H1 (cell line): ENCODE measurements at regions not wholly inside any gene's neighbourhood (a gene's known extent, or its start where the extent isn't known, plus 50 kb on each side); places are given as distances from the start of the nearest gene placed in this dataset.
"Not testable (repeated sequence)": the region's sequence is repeated elsewhere in the genome, so short reads cannot be mapped to it uniquely, and the experiment has no call there.

Experiments used
- CTCF ChIA-PET: fragments of 300-600 bp; sonication (Branson Sonifier 250); formaldehyde crosslinking; loops from one replicate; lab custom pipeline; 2021; ENCODE audit not compliant: partially characterized antibody; lab: Charles Lee
- POLR2A ChIA-PET: fragments of 300-600 bp; sonication (Branson Sonifier 250); formaldehyde crosslinking; loops from one replicate; lab custom pipeline; 2021; ENCODE audit warnings: inconsistent platforms; ENCODE audit not compliant: partially characterized antibody; lab: Charles Lee
- DNase-seq, 2 experiments: peaks; one replicate each; pipeline versions ENCODE4 v3.0.0 to v3.0.0-alpha.2; 2010 to 2022; ENCODE audit warnings: low spot score in 2 of 2, low read depth in 1 of 2, mixed read lengths in 1 of 2
- FAIRE-seq: peaks from 2 replicates; lab custom pipeline; 2011; peaks lifted over from hg19 to GRCh38; lab: Jason Lieb, UNC
- H2AFZ ChIP-seq: 2 replicates; pipeline ENCODE4 v1.8.1; 2012; ENCODE audit warnings: low read length, inconsistent platforms
- H2AK5ac ChIP-seq: 2 replicates; pipeline ENCODE4 v1.6.1; 2013; ENCODE audit warnings: low read depth, low read length
- H2BK120ac ChIP-seq: replicated peaks from 2 replicates; pipeline ENCODE3; 2013; ENCODE audit warnings: low read depth, low read length, inconsistent platforms
- H2BK12ac ChIP-seq: 2 replicates; pipeline ENCODE4 v1.6.1; 2013; ENCODE audit warnings: low read depth, low read length
- H2BK15ac ChIP-seq: 2 replicates; pipeline ENCODE4 v1.6.1; 2013; ENCODE audit warnings: low read length
- H2BK20ac ChIP-seq: 2 replicates; pipeline ENCODE4 v1.6.1; 2013; ENCODE audit warnings: low read length
- H2BK5ac ChIP-seq: 2 replicates; pipeline ENCODE4 v1.6.1; 2013; ENCODE audit warnings: low read depth, low read length
- H3K14ac ChIP-seq: 2 replicates; pipeline ENCODE4 v1.6.1; 2013; ENCODE audit warnings: inconsistent platforms; ENCODE audit not compliant: insufficient read length
- H3K18ac ChIP-seq: 2 replicates; pipeline ENCODE4 v1.6.1; 2013; ENCODE audit warnings: low read length; ENCODE audit errors: extremely low read depth
- H3K23ac ChIP-seq: 2 replicates; pipeline ENCODE4 v1.6.1; 2013; ENCODE audit warnings: inconsistent platforms; ENCODE audit not compliant: insufficient read length
- H3K23me2 ChIP-seq: 2 replicates; pipeline ENCODE4 v1.6.1; 2013; ENCODE audit warnings: low read depth, low read length
- H3K27ac ChIP-seq: 2 replicates; pipeline ENCODE4 v1.6.1; 2011; ENCODE audit warnings: low read depth, low read length, inconsistent platforms
- H3K27me3 ChIP-seq, 4 experiments: replicated peaks in 1 of 4; 1 replicate in 1 of 4; 2 replicates in 3 of 4; pipeline versions ENCODE4 v1.6.1 to v1.8.1; 2011 to 2013; ENCODE audit warnings: low read length in 3 of 4, mild to moderate bottlenecking in 3 of 4, inconsistent platforms in 2 of 4, mixed read lengths in 2 of 4, moderate library complexity in 1 of 4; ENCODE audit not compliant: control insufficient read depth in 3 of 4, insufficient read depth in 3 of 4; ENCODE audit errors: extremely low read depth in 1 of 4
- H3K36me3 ChIP-seq, 4 experiments: 2 replicates each; pipeline versions ENCODE4 v1.6.1 to v1.8.1; 2011 to 2013; ENCODE audit warnings: mild to moderate bottlenecking in 4 of 4, low read length in 3 of 4, moderate library complexity in 2 of 4, control low read depth in 1 of 4, inconsistent platforms in 1 of 4; ENCODE audit not compliant: insufficient read depth in 4 of 4, control insufficient read depth in 2 of 4
- H3K4ac ChIP-seq: replicated peaks from 2 replicates; pipeline ENCODE3; 2013; ENCODE audit warnings: low read length, low read depth, mixed read lengths, inconsistent platforms; ENCODE audit not compliant: insufficient read length
- H3K4me1 ChIP-seq, 4 experiments: replicated peaks in 1 of 4; 1 replicate in 1 of 4; 2 replicates in 3 of 4; pipeline versions ENCODE4 v1.6.1 to v1.8.1; 2011 to 2013; ENCODE audit warnings: low read length in 3 of 4, inconsistent platforms in 2 of 4, mixed read lengths in 1 of 4; ENCODE audit not compliant: insufficient read depth in 4 of 4, control insufficient read depth in 3 of 4
- H3K4me2 ChIP-seq, 2 experiments: 2 replicates each; pipeline versions ENCODE4 v1.6.1 to v1.8.1; 2011 to 2013; ENCODE audit warnings: low read depth in 2 of 2, low read length in 2 of 2, control low read depth in 1 of 2, inconsistent platforms in 1 of 2, mild to moderate bottlenecking in 1 of 2; ENCODE audit not compliant: insufficient read depth in 1 of 2
- H3K4me3 ChIP-seq, 4 experiments: fragments of 200-600, 300-600 bp in 1 of 4; sonication (generic), shearing (Covaris generic), sonication (Bioruptor Twin) in 1 of 4; 2 replicates each; pipeline versions ENCODE4 v1.5.1 to v1.8.1; 2011 to 2016; ENCODE audit warnings: low read length in 4 of 4, low read depth in 3 of 4, control low read depth in 2 of 4, inconsistent platforms in 2 of 4, mild to moderate bottlenecking in 2 of 4, mixed read lengths in 1 of 4, moderate library complexity in 1 of 4; ENCODE audit not compliant: insufficient read depth in 2 of 4; ENCODE audit errors: extremely low read depth in 1 of 4
- H3K56ac ChIP-seq: replicated peaks from 2 replicates; pipeline ENCODE3; 2013; ENCODE audit warnings: low read depth, mild to moderate bottlenecking, mixed read lengths, low read length, inconsistent platforms; ENCODE audit not compliant: insufficient read length
- H3K79me1 ChIP-seq: 2 replicates; pipeline ENCODE4 v1.6.1; 2013; ENCODE audit warnings: low read depth, low read length, control low read depth
- H3K79me2 ChIP-seq, 2 experiments: 2 replicates each; pipeline versions ENCODE4 v1.6.1 to v1.8.1; 2012 to 2013; ENCODE audit warnings: low read length in 2 of 2, mild to moderate bottlenecking in 2 of 2, inconsistent platforms in 1 of 2; ENCODE audit not compliant: insufficient read depth in 2 of 2, control insufficient read depth in 1 of 2
- H3K9ac ChIP-seq, 4 experiments: replicated peaks in 1 of 4; 1 replicate in 1 of 4; 2 replicates in 3 of 4; pipeline versions ENCODE4 v1.6.1 to v1.8.1; 2011 to 2013; ENCODE audit warnings: low read depth in 3 of 4, low read length in 3 of 4, control low read depth in 2 of 4, mild to moderate bottlenecking in 2 of 4, moderate library complexity in 2 of 4, inconsistent platforms in 1 of 4; ENCODE audit errors: extremely low read depth in 1 of 4
- H3K9me3 ChIP-seq, 2 experiments: 2 replicates each; pipeline versions ENCODE4 v1.6.1 to v1.8.1; 2012 to 2013; ENCODE audit warnings: mild to moderate bottlenecking in 2 of 2, moderate library complexity in 2 of 2, control low read depth in 1 of 2, inconsistent platforms in 1 of 2, low read depth in 1 of 2, low read length in 1 of 2, mixed read lengths in 1 of 2; ENCODE audit not compliant: insufficient read depth in 2 of 2
- H4K20me1 ChIP-seq, 2 experiments: replicated peaks in 1 of 2; 2 replicates each; pipeline versions ENCODE3 to v1.8.1; 2011 to 2013; ENCODE audit warnings: inconsistent platforms in 2 of 2, low read length in 2 of 2, mild to moderate bottlenecking in 1 of 2; ENCODE audit not compliant: insufficient read depth in 2 of 2, control insufficient read depth in 1 of 2
- H4K5ac ChIP-seq: 2 replicates; pipeline ENCODE4 v1.6.1; 2013; ENCODE audit warnings: low read length, low read depth, mixed read lengths, inconsistent platforms; ENCODE audit not compliant: insufficient read length
- H4K8ac ChIP-seq: 2 replicates; pipeline ENCODE4 v1.8.0; 2013; ENCODE audit warnings: mild to moderate bottlenecking, moderate library complexity, low read length, inconsistent platforms; ENCODE audit not compliant: insufficient read depth; ENCODE audit errors: extremely low read depth
- H4K91ac ChIP-seq: replicated peaks from 2 replicates; pipeline ENCODE3; 2013; ENCODE audit warnings: low read length, mixed read lengths, inconsistent platforms; ENCODE audit not compliant: insufficient read length
- WGBS, 2 experiments: shearing (Covaris generic) in 1 of 2; methylation state at CpG; one replicate each; pipeline versions ENCODE4 v1.1.6 to v1.1.7; 2013 to 2015; ENCODE audit warnings: low lambda C conversion rate in 2 of 2, mixed read lengths in 2 of 2, inconsistent platforms in 1 of 2, low coverage in 1 of 2, missing lambda C conversion rate in 1 of 2; ENCODE audit not compliant: insufficient replicate concordance in 2 of 2, insufficient coverage in 1 of 2, insufficient read length in 1 of 2; ENCODE audit errors: extremely low coverage in 1 of 2, missing lambda C conversion rate in 1 of 2; 5-methylcytosine and 5-hydroxymethylcytosine counted together

DNA sequence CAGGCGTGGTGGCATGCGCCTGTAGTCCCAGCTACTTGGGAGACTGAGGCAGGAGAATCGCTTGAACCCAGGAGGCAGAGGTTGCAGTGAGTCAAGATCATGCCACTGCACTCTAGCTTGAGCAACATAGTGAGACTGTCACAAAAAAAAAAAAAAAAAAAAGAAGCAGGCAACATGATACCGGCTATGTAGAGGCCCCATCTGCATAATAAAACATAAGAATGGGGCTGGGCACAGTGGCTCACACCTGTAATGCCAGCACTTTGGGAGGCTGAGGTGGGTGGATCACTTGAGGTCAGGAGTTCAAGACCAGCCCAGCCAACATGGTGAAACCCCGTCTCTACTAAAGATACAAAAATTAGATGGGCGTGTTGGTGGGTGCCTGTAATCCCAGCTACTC, 304.7 kb downstream of the GJA1 start:
- H3K79me1 ChIP-seq, H3K4me1 ChIP-seq, H2BK20ac ChIP-seq, FAIRE-seq, H3K14ac ChIP-seq, H4K5ac ChIP-seq, H2AK5ac ChIP-seq, H3K79me2 ChIP-seq, H3K27me3 ChIP-seq, H3K4me2 ChIP-seq, POLR2A ChIA-PET, H2BK15ac ChIP-seq, H2BK5ac ChIP-seq, H3K4ac ChIP-seq, H3K23ac ChIP-seq, H3K36me3 ChIP-seq, H4K91ac ChIP-seq, H3K56ac ChIP-seq, H4K8ac ChIP-seq, H2BK12ac ChIP-seq, H2BK120ac ChIP-seq, H3K18ac ChIP-seq, H3K9me3 ChIP-seq, DNase-seq, H3K23me2 ChIP-seq, H3K27ac ChIP-seq, H3K9ac ChIP-seq, H3K4me3 ChIP-seq, H2AFZ ChIP-seq, H4K20me1 ChIP-seq: not testable (repeated sequence)
- CTCF ChIA-PET = interaction anchor here (0.7 kb wide), 1 partner anchor 703 kb away, joined by 3 read pairs; no protein-coding TSS in a partner anchor
- 90% methylated on average over 5 of the region's 6 CpGs; no CpG with 5 or more reads in 1 of the 2 experiments for WGBS, 2 experiments
